ENCODE measurements at regions not wholly inside any gene's neighbourhood (a gene's known extent, or its start where the extent isn't known, plus 50 kb on each side); places are given as distances from the start of the nearest gene placed in this dataset.

DNA sequence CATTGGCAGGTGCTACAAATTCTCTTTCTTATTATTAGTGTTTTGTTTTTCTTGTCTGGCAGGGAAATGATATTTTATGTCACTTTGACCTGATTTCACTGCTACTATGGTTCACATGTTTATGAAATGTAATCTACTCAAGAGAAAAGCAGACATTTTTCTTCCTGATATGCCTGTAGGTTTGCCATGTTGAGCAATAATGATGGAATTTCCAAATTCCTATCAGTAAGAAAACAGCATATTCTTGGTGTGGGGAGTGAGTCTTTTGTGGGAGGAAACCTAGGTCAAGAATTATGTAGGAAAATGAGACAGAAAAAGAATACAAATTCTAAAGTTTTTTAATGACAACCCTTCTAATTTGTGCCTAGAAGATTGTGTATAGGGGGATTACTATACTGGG, 356.4 kb downstream of the SLC4A3 start:
- no peak overlapping the region for H3K27ac Mint-ChIP-seq
- no peaks in the 10 kb centered on the region for H3K36me3 Mint-ChIP-seq (ENCODE audit: insufficient read depth)
- no peaks in the 10 kb centered on the region for H3K27me3 Mint-ChIP-seq
- H3K4me1 Mint-ChIP-seq (ENCODE audit: low read depth), result no peaks in the 10 kb centered on the region
- TF ChIP-seq, protein P1, sequence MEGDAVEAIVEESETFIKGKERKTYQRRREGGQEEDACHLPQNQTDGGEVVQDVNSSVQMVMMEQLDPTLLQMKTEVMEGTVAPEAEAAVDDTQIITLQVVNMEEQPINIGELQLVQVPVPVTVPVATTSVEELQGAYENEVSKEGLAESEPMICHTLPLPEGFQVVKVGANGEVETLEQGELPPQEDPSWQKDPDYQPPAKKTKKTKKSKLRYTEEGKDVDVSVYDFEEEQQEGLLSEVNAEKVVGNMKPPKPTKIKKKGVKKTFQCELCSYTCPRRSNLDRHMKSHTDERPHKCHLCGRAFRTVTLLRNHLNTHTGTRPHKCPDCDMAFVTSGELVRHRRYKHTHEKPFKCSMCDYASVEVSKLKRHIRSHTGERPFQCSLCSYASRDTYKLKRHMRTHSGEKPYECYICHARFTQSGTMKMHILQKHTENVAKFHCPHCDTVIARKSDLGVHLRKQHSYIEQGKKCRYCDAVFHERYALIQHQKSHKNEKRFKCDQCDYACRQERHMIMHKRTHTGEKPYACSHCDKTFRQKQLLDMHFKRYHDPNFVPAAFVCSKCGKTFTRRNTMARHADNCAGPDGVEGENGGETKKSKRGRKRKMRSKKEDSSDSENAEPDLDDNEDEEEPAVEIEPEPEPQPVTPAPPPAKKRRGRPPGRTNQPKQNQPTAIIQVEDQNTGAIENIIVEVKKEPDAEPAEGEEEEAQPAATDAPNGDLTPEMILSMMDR (IDR thresholded peaks at IDR 0.05; ENCODE audit: unreplicated experiment), result no peak
- DNase-seq (ENCODE audit: low spot score, unreplicated experiment), result no peak
- no peak overlapping the region for H3K4me3 Mint-ChIP-seq (ENCODE audit: low read depth)
- H3K9me3 Mint-ChIP-seq (ENCODE audit: low read depth), result no peaks in the 10 kb centered on the region

- Mint-ChIP-seq H3K9me3 (ENCODE audit: low read depth) (no peaks in the 10 kb centered on the region), H3K27ac (no peak overlapping the region), H3K36me3 (ENCODE audit: insufficient read depth) (no peaks in the 10 kb centered on the region), H3K27me3 (no peaks in the 10 kb centered on the region), H3K4me3 (ENCODE audit: low read depth) (no peak overlapping the region), H3K4me1 (ENCODE audit: low read depth) (no peaks in the 10 kb centered on the region)
- DNase-seq (ENCODE audit: low spot score, unreplicated experiment), result no peak
- TF ChIP-seq, protein P1 (IDR thresholded peaks at IDR 0.05; ENCODE audit: unreplicated experiment), result no peak
Measured at GRCh38 chr2:219985017-219985416, 357.6 kb downstream of the SLC4A3 start.

DNA sequence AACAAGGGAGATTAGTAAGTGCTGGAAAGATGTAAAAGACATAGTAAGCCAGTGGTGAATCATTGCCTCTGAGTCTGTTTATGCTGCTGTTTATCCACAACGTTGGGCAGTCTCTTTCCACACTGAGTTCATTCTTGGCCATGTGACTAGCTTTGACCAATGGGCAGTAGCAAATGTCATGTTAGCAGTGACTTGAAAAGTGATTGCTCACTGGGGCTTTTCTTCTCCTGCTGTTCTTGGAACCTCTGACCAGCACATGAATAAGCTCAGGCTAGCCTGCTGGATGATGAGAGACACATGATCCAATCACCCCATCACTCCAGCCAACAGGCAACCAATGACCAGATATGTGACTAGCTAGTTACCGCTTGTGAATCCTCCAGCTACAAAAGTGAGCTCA, 360.4 kb downstream of the SLC4A3 start:
- Mint-ChIP-seq H3K4me1 (ENCODE audit: low read depth) (no peaks in the 10 kb centered on the region), H3K36me3 (ENCODE audit: insufficient read depth) (no peaks in the 10 kb centered on the region), H3K27me3 (no peaks in the 10 kb centered on the region), H3K4me3 (ENCODE audit: low read depth) (no peak overlapping the region), H3K27ac (no peak overlapping the region), H3K9me3 (ENCODE audit: low read depth) (no peaks in the 10 kb centered on the region)
- TF ChIP-seq, protein P1 (IDR thresholded peaks at IDR 0.05; ENCODE audit: unreplicated experiment), result no peak
- no peak for DNase-seq (ENCODE audit: low spot score, unreplicated experiment)

GRCh38 chr2:219989744-219990143, 362.3 kb downstream of the SLC4A3 start:
- DNase-seq (ENCODE audit: low spot score, unreplicated experiment), result no peak
- H3K36me3 Mint-ChIP-seq (ENCODE audit: insufficient read depth), result no peaks in the 10 kb centered on the region
- H3K4me1 Mint-ChIP-seq (ENCODE audit: low read depth), result no peaks in the 10 kb centered on the region
- H3K4me3 Mint-ChIP-seq (ENCODE audit: low read depth), result no peak overlapping the region
- H3K27ac Mint-ChIP-seq, result no peak overlapping the region
- TF ChIP-seq, protein P1 (IDR thresholded peaks at IDR 0.05; ENCODE audit: unreplicated experiment), result no peak
- H3K27me3 Mint-ChIP-seq, result no peaks in the 10 kb centered on the region
- H3K9me3 Mint-ChIP-seq (ENCODE audit: low read depth), result no peaks in the 10 kb centered on the region

GRCh38 chr2:219991116-219991515, 363.7 kb downstream of the SLC4A3 start:
- Mint-ChIP-seq H3K27ac (no peak overlapping the region), H3K4me3 (ENCODE audit: low read depth) (no peak overlapping the region), H3K9me3 (ENCODE audit: low read depth) (no peaks in the 10 kb centered on the region), H3K36me3 (ENCODE audit: insufficient read depth) (no peaks in the 10 kb centered on the region), H3K27me3 (no peaks in the 10 kb centered on the region), H3K4me1 (ENCODE audit: low read depth) (no peaks in the 10 kb centered on the region)
- DNase-seq (ENCODE audit: low spot score, unreplicated experiment), result no peak
- TF ChIP-seq, protein P1 (IDR thresholded peaks at IDR 0.05; ENCODE audit: unreplicated experiment), result no peak
